ENCODE measurements at regions not wholly inside any gene's neighbourhood (a gene's known extent, or its start where the extent isn't known, plus 50 kb on each side); places are given as distances from the start of the nearest gene placed in this dataset.

GRCh38 chr9:26579056-26579455 is 313.5 kb downstream of the CAAP1 start:
- H3K4me3 ChIP-seq: no peak overlapping the region
- no peaks in the 10 kb centered on the region for H3K9me3 ChIP-seq
- H3K27ac ChIP-seq: no peak overlapping the region
- 79 to 85% methylated on average over 2 of the region's 2 CpGs for WGBS, 2 donors
- no peaks in the 10 kb centered on the region for H3K4me1 ChIP-seq
- DNase-seq: no peak
- TF ChIP-seq CTCF (IDR thresholded peaks at IDR 0.05): no peak
- TF ChIP-seq POLR2A (IDR thresholded peaks at IDR 0.05): no peak
- H3K27me3 ChIP-seq: no peaks in the 10 kb centered on the region
- intact Hi-C loops (cut with DNase I; ENCODE audit: low total_unique reads): no loop called here
- no peaks in the 10 kb centered on the region for H3K36me3 ChIP-seq (ENCODE audit: low read depth, missing control alignments)

DNA sequence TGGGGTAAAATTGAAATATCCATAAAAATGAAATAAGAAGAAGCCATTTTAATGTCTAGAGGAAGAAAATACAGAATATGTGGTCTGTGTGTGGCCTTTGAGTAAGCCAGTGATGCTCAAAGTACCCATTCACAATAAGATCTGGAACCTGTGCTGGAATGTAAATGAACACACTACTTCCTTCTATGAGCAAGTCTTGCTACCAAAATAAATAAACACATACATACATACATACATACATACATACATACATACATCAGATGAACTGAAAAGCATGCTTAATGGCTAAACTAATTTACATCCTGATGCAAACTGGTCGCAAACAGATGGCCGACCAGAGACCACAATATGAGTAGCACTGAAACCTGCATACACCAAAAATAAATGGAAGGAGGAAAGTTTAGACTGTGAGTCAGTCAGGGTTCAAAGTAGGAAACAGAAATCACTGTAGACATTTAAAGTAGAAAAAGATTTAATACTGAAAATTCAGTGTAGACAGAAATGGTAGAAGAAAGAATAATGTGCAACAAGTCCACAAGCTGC is 317.6 kb downstream of the CAAP1 start:
- intact Hi-C loops (cut with DNase I; ENCODE audit: low total_unique reads): no loop called here
- no peaks in the 10 kb centered on the region for H3K36me3 ChIP-seq (ENCODE audit: low read depth, missing control alignments)
- H3K27ac ChIP-seq: no peak overlapping the region
- DNase-seq: no peak
- WGBS, 2 donors: 98 to 100% methylated on average over 2 of the region's 2 CpGs
- H3K27me3 ChIP-seq: no peaks in the 10 kb centered on the region
- H3K4me1 ChIP-seq: no peaks in the 10 kb centered on the region
- H3K9me3 ChIP-seq: no peaks in the 10 kb centered on the region
- no peak overlapping the region for H3K4me3 ChIP-seq
- no peak for TF ChIP-seq CTCF (IDR thresholded peaks at IDR 0.05)
- no peak for TF ChIP-seq POLR2A (IDR thresholded peaks at IDR 0.05)

DNA sequence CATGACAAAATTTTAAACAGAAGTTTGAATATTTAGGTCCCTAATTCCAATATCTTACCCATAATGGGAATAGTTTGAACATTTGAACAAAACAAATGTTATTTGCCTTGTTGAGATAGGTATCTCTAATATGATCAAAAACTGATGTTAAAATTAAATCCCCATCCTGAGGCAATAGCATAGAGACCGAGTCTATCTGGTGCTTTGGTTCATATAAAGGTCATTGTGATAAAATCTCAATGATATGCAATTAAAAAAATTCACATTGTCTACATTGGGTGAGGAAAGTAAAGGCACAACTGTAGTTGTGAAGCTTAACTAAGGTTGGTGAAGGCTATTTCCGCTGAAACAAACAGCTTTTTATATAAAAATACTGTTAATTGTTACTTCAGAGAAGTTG is 318.3 kb downstream of the CAAP1 start:
- Histone ChIP-seq H3K27ac (no peak overlapping the region), H3K36me3 (ENCODE audit: low read depth, missing control alignments) (no peaks in the 10 kb centered on the region), H3K4me1 (no peaks in the 10 kb centered on the region), H3K4me3 (no peak overlapping the region), H3K9me3 (no peaks in the 10 kb centered on the region), H3K27me3 (no peaks in the 10 kb centered on the region)
- DNase-seq: no peak
- intact Hi-C loops (cut with DNase I; ENCODE audit: low total_unique reads): no loop called here
- 63 to 71% methylated on average over 2 of the region's 2 CpGs for WGBS, 2 donors
- TF ChIP-seq CTCF (IDR thresholded peaks at IDR 0.05) (no peak), POLR2A (IDR thresholded peaks at IDR 0.05) (no peak)

DNA sequence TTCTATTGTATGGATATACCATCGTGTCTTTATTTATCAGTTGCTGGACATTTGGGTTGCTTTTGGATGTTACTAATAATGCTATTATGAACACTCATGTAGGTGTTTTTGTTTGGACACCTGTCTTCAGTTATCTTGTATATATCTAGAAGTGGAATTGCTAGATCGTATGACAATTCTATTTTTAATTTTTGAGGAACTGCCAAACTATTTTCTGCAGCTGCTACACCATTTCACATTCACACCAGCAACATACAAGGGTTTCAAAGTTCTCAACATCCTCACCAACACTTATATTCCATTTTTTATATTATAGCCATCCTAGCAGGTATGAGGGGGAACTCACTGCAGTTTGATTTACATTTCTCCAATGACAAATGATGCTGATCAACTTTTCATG is 324.6 kb downstream of the CAAP1 start:
- Histone ChIP-seq H3K4me1 (no peaks in the 10 kb centered on the region), H3K27me3 (no peaks in the 10 kb centered on the region), H3K27ac (no peak overlapping the region), H3K9me3 (no peaks in the 10 kb centered on the region), H3K36me3 (ENCODE audit: low read depth, missing control alignments) (no peaks in the 10 kb centered on the region), H3K4me3 (no peak overlapping the region)
- no peak for TF ChIP-seq POLR2A (IDR thresholded peaks at IDR 0.05)
- no peak for TF ChIP-seq CTCF (IDR thresholded peaks at IDR 0.05)
- no peak for DNase-seq
- intact Hi-C loops (cut with DNase I; ENCODE audit: low total_unique reads): no loop called here
- 72 to 90% methylated on average over 2 of the region's 2 CpGs for WGBS, 2 donors

- TF ChIP-seq POLR2A (IDR thresholded peaks at IDR 0.05) (no peak), CTCF (IDR thresholded peaks at IDR 0.05) (no peak)
- Histone ChIP-seq H3K9me3 (no peaks in the 10 kb centered on the region), H3K4me3 (no peak overlapping the region), H3K27me3 (no peaks in the 10 kb centered on the region), H3K27ac (no peak overlapping the region), H3K36me3 (ENCODE audit: low read depth, missing control alignments) (no peaks in the 10 kb centered on the region), H3K4me1 (no peaks in the 10 kb centered on the region)
- intact Hi-C loops (cut with DNase I; ENCODE audit: low total_unique reads): no loop called here
- 77 to 83% methylated on average over 1 of the region's 1 CpG for WGBS, 2 donors
- DNase-seq: no peak
Observed at GRCh38 chr9:26566141-26566540, 326.5 kb downstream of the CAAP1 start.

All from testis (tissue), 2 donors.